SK-N-SH (cell line): ENCODE measurements at regions not wholly inside any gene's neighbourhood (a gene's known extent, or its start where the extent isn't known, plus 50 kb on each side); places are given as distances from the start of the nearest gene placed in this dataset.

ENCODE experiments used
- CTCF ChIA-PET: fragments of 300-600, 350-600 bp; formaldehyde crosslinking; extraction: SDS; loops from one replicate; lab custom pipeline; 2021; lab: Yijun Ruan, JAX
- POLR2A ChIA-PET: fragments of 350-600 bp; sonication (Branson Sonifier 250); formaldehyde crosslinking; extraction: SDS; loops from one replicate; lab custom pipeline; 2020; ENCODE audit warnings: antibody characterized with exemption, inconsistent platforms; lab: Yijun Ruan, JAX
- DNase-seq: peaks from one replicate; pipeline ENCODE4 v3.0.0; 2012
- H2AFZ ChIP-seq: fragments of 200-600 bp; sonication (generic); 2 replicates; pipeline ENCODE4 v1.8.1; 2016; ENCODE audit warnings: antibody characterized with exemption, mild to moderate bottlenecking, low read depth
- H3F3A ChIP-seq: fragments of 200-600 bp; sonication (generic); replicated peaks from 2 replicates; pipeline ENCODE3; 2016; ENCODE audit warnings: antibody characterized with exemption, mild to moderate bottlenecking; ENCODE audit not compliant: insufficient read depth
- H3K27ac ChIP-seq, 2 experiments: fragments of 200-500 bp in 1 of 2; fragments of 200-600 bp in 1 of 2; sonication (Bioruptor generic) in 1 of 2; sonication (generic), shearing (Covaris generic) in 1 of 2; 2 replicates each; pipeline versions ENCODE4 v1.5.1 to v1.6.1; 2014 to 2016; ENCODE audit warnings: low read depth in 2 of 2, inconsistent platforms in 1 of 2, low read length in 1 of 2, mild to moderate bottlenecking in 1 of 2, mixed read lengths in 1 of 2
- H3K27me3 ChIP-seq: fragments of 200-600 bp; sonication (generic), shearing (Covaris generic); 2 replicates; pipeline ENCODE4 v1.6.1; 2016; ENCODE audit warnings: mixed run types; ENCODE audit not compliant: insufficient read depth
- H3K36me3 ChIP-seq, 2 experiments: fragments of 200-500 bp in 1 of 2; fragments of 200-600 bp in 1 of 2; sonication (Bioruptor generic) in 1 of 2; sonication (generic) in 1 of 2; replicated peaks in 1 of 2; 2 replicates each; pipeline versions ENCODE3 to v1.5.1; 2014 to 2016; ENCODE audit warnings: low read length in 1 of 2, mild to moderate bottlenecking in 1 of 2; ENCODE audit not compliant: insufficient read depth in 2 of 2, control insufficient read depth in 1 of 2
- H3K4me1 ChIP-seq, 2 experiments: fragments of 200-500 bp in 1 of 2; fragments of 200-600 bp in 1 of 2; sonication (Bioruptor generic) in 1 of 2; sonication (generic), shearing (Covaris generic) in 1 of 2; 2 replicates each; pipeline versions ENCODE4 v1.5.1 to v1.6.1; 2014 to 2016; ENCODE audit warnings: low read depth in 1 of 2, low read length in 1 of 2, mixed run types in 1 of 2; ENCODE audit not compliant: insufficient read depth in 2 of 2, control insufficient read depth in 1 of 2
- H3K4me2 ChIP-seq: fragments of 200-600 bp; sonication (generic), shearing (Covaris generic); 2 replicates; pipeline ENCODE4 v1.6.1; 2017; ENCODE audit warnings: mixed run types
- H3K4me3 ChIP-seq, 2 experiments: fragments of 200-500 bp in 1 of 2; fragments of 200-600 bp in 1 of 2; sonication (Bioruptor generic) in 1 of 2; sonication (generic), shearing (Covaris generic) in 1 of 2; 2 replicates each; pipeline versions ENCODE4 v1.5.1 to v1.8.1; 2014 to 2016; ENCODE audit warnings: low read depth in 2 of 2, inconsistent platforms in 1 of 2, low read length in 1 of 2, mild to moderate bottlenecking in 1 of 2, mixed read lengths in 1 of 2, moderate library complexity in 1 of 2
- H3K79me2 ChIP-seq: fragments of 200-600 bp; sonication (generic); 2 replicates; pipeline ENCODE4 v1.8.1; 2017; ENCODE audit warnings: mild to moderate bottlenecking; ENCODE audit not compliant: insufficient read depth
- H3K9ac ChIP-seq: fragments of 200-600 bp; sonication (generic); 2 replicates; pipeline ENCODE4 v1.6.1; 2017; ENCODE audit warnings: mixed run types
- H3K9me2 ChIP-seq: fragments of 200-600 bp; sonication (generic); 2 replicates; pipeline ENCODE4 v1.6.1; 2017; ENCODE audit warnings: mixed run types
- H3K9me3 ChIP-seq: fragments of 200-600 bp; sonication (generic); 2 replicates; pipeline ENCODE4 v1.6.1; 2017; ENCODE audit warnings: mixed run types, mild to moderate bottlenecking, moderate library complexity
- H4K20me1 ChIP-seq: fragments of 200-600 bp; sonication (generic); 2 replicates; pipeline ENCODE4 v1.6.1; 2017; ENCODE audit warnings: mild to moderate bottlenecking, mixed run types; ENCODE audit not compliant: insufficient read depth
- CTCF ChIP-seq: fragments of 200-600 bp; sonication (generic); IDR thresholded peaks from 2 replicates; pipeline ENCODE4 v1.6.1; 2017; ENCODE audit warnings: antibody characterized with exemption, mild to moderate bottlenecking, moderate library complexity
- ELF1 ChIP-seq: IDR thresholded peaks from 2 replicates; pipeline ENCODE4 v1.4.0; 2012
- EP300 ChIP-seq, 2 experiments: IDR thresholded peaks; 2 replicates each; pipeline versions ENCODE4 v1.4.0 to v1.6.1; 2012; ENCODE audit warnings: borderline replicate concordance in 1 of 2, low read depth in 1 of 2, low read length in 1 of 2
- FOSL2 ChIP-seq: IDR thresholded peaks from 2 replicates; pipeline ENCODE4 v1.4.0; 2012; ENCODE audit warnings: low read depth, mild to moderate bottlenecking, moderate library complexity, borderline replicate concordance
- FOXJ3 ChIP-seq: sonication (generic); formaldehyde crosslinking; IDR thresholded peaks from 2 replicates; pipeline ENCODE4 v1.5.1; 2020; ENCODE audit warnings: mild to moderate bottlenecking, missing genetic modification reagents
- GATA2 ChIP-seq: sonication (generic); formaldehyde crosslinking; IDR thresholded peaks from 2 replicates; pipeline ENCODE4 v1.5.0; 2020; ENCODE audit warnings: mild to moderate bottlenecking, missing genetic modification reagents
- MXI1 ChIP-seq: IDR thresholded peaks from 2 replicates; pipeline ENCODE4 v1.6.1; 2012; ENCODE audit warnings: mild to moderate bottlenecking, low read depth, low read length, improper control_type of control experiment
- RAD21 ChIP-seq: IDR thresholded peaks from 2 replicates; pipeline ENCODE4 v1.6.1; 2012; ENCODE audit warnings: mild to moderate bottlenecking, low read length
- RCOR1 ChIP-seq: fragments of 150-350 bp; IDR thresholded peaks from 2 replicates; pipeline ENCODE4 v1.6.1; 2017; ENCODE audit warnings: antibody characterized with exemption, low read length
- RFX5 ChIP-seq: IDR thresholded peaks from 2 replicates; pipeline ENCODE4 v1.6.1; 2012; ENCODE audit warnings: mild to moderate bottlenecking, improper control_type of control experiment, low read length
- SIN3A ChIP-seq: IDR thresholded peaks from 2 replicates; pipeline ENCODE4 v1.6.1; 2012; ENCODE audit warnings: low read depth, mild to moderate bottlenecking, low read length, moderate library complexity, borderline replicate concordance
- TEAD4 ChIP-seq: IDR thresholded peaks from 2 replicates; pipeline ENCODE4 v1.4.0; 2012; ENCODE audit warnings: mild to moderate bottlenecking, borderline replicate concordance; ENCODE audit not compliant: insufficient read depth
- USF1 ChIP-seq: IDR thresholded peaks from 2 replicates; pipeline ENCODE4 v1.4.0; 2012; ENCODE audit warnings: low read depth, borderline replicate concordance
- ZBTB33 ChIP-seq: IDR thresholded peaks from 2 replicates; pipeline ENCODE4 v1.4.0; 2012; ENCODE audit warnings: low read depth, borderline replicate concordance
- WGBS: methylation state at CpG from one replicate; pipeline ENCODE4 v1.1.6; 2017; ENCODE audit warnings: low lambda C conversion rate; 5-methylcytosine and 5-hydroxymethylcytosine counted together

- H3K9me3 ChIP-seq = no peaks in the 10 kb centered on the region
- TF ChIP-seq RAD21 (no peak), ZBTB33 (no peak)
- TF ChIP-seq, all 33 proteins: peak for 0
- Histone ChIP-seq H2AFZ (no peak overlapping the region), H3K36me3 (no peaks in the 10 kb centered on the region), H3K4me2 (no peak overlapping the region), H4K20me1 (no peaks in the 10 kb centered on the region), H3K9ac (no peak overlapping the region), H3K4me3 (no peak overlapping the region), H3K79me2 (no peaks in the 10 kb centered on the region), H3K27ac (no peak overlapping the region), H3K27me3 (no peaks in the 10 kb centered on the region), H3F3A (no peaks in the 10 kb centered on the region), H3K9me2 (no peaks in the 10 kb centered on the region), H3K4me1 (peaks cover 0 to 3% of the 10 kb centered on the region in 2 experiments; a peak in 2 of 4 replicates)
- ChIA-PET CTCF (no interaction called here), POLR2A (no interaction called here)
- 27% methylated on average over 3 of the region's 3 CpGs for WGBS
- DNase-seq = no peak
These were observed 770.7 kb upstream of the CXADR start for GRCh38 chr21:16742131-16742641.

GRCh38 chr21:16742741-16743140, 770.1 kb upstream of the CXADR start:
- POLR2A ChIA-PET = no interaction called here
- Histone ChIP-seq H4K20me1 (no peaks in the 10 kb centered on the region), H3K4me3 (no peak overlapping the region), H3K36me3 (no peaks in the 10 kb centered on the region), H3K27ac (no peak overlapping the region), H3F3A (no peaks in the 10 kb centered on the region), H3K4me2 (no peak overlapping the region), H3K27me3 (no peaks in the 10 kb centered on the region), H3K9ac (no peak overlapping the region), H2AFZ (no peak overlapping the region), H3K79me2 (no peaks in the 10 kb centered on the region), H3K4me1 (peaks cover 0 to 3% of the 10 kb centered on the region in 2 experiments; a peak in 2 of 4 replicates), H3K9me3 (no peaks in the 10 kb centered on the region), H3K9me2 (no peaks in the 10 kb centered on the region)
- TF ChIP-seq EP300 (IDR thresholded peaks at IDR 0.05; ENCODE audit: borderline replicate concordance in 1 of 2, low read depth in 1 of 2, low read length in 1 of 2) = no peak
- no peak for TF ChIP-seq USF1
- no peak for TF ChIP-seq MXI1
- TF ChIP-seq RFX5 = no peak
- no peak for TF ChIP-seq GATA2
- no peak for TF ChIP-seq CTCF
- no peak for TF ChIP-seq TEAD4
- no peak for TF ChIP-seq SIN3A
- no peak for TF ChIP-seq RCOR1
- TF ChIP-seq FOXJ3 = no peak
- TF ChIP-seq FOSL2 = no peak
- TF ChIP-seq ELF1 = no peak
- no peak for DNase-seq
- WGBS = 66% methylated on average over 5 of the region's 5 CpGs
- CTCF ChIA-PET = no interaction called here
